ENCODE measurements at regions not wholly inside any gene's neighbourhood (a gene's known extent, or its start where the extent isn't known, plus 50 kb on each side); places are given as distances from the start of the nearest gene placed in this dataset.

DNA sequence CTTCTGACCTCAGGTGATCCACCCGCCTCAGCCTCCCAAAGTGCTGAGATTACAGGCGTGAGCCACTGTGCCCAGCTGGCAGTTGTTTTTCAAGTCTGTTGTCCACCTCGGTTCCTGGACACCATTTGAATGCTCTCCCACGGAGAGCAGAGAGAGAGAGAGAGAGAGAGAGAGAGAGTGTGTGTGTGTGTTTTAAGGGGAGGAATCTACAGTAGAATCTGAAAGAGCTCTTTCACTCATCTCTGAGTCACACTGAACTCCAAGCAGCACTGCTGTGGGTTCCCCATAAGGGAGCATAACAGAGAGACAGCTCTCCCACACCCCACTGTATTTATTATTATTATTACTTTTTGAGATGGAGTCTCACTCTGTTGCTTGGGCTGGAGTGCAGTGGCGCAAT is 156.6 kb downstream of the RPLP1 start:
- TF ChIP-seq CTCF (conservative IDR thresholded peaks at IDR 0.05) = no peak
- Histone ChIP-seq H3K9me3 (ENCODE audit: control insufficient read depth, low read length) (no peaks in the 10 kb centered on the region), H3K9ac (ENCODE audit: extremely low read depth, low read length, poor library complexity, severe bottlenecking) (no peak overlapping the region), H3K4me1 (ENCODE audit: control insufficient read depth, insufficient read depth, low read length) (peaks cover 4% of the 10 kb centered on the region), H3K27me3 (ENCODE audit: control insufficient read depth, insufficient read depth, low read length, poor library complexity, severe bottlenecking) (peaks cover 4% of the 10 kb centered on the region), H3K27ac (ENCODE audit: low read depth, low read length) (no peak overlapping the region), H3K36me3 (ENCODE audit: control insufficient read depth, insufficient read depth, low read length) (no peaks in the 10 kb centered on the region), H3K4me3 (ENCODE audit: low read length) (no peak overlapping the region)
- Mint-ChIP-seq H3K4me1 (peaks cover 32% of the 10 kb centered on the region), H3K9me3 (peaks cover 1% of the 10 kb centered on the region), H3K27ac (no peak overlapping the region), H3K36me3 (ENCODE audit: low read depth) (no peaks in the 10 kb centered on the region), H3K4me3 (no peak overlapping the region), H3K27me3 (ENCODE audit: insufficient read depth) (peaks cover 39% of the 10 kb centered on the region)
- peak; percentile 16 for DNase-seq
- 82 to 90% methylated on average over 4 to 5 of the region's 5 CpGs for WGBS, 2 experiments (ENCODE audit: insufficient coverage in 1 of 2, insufficient read length in 1 of 2)

- Mint-ChIP-seq H3K4me3 (no peak overlapping the region), H3K36me3 (ENCODE audit: low read depth) (no peaks in the 10 kb centered on the region), H3K27me3 (ENCODE audit: insufficient read depth) (peaks cover 39% of the 10 kb centered on the region), H3K27ac (no peak overlapping the region), H3K4me1 (peaks cover 30% of the 10 kb centered on the region), H3K9me3 (peaks cover 1% of the 10 kb centered on the region)
- no peak overlapping the region for H3K9ac ChIP-seq (ENCODE audit: extremely low read depth, low read length, poor library complexity, severe bottlenecking)
- no peak overlapping the region for H3K4me3 ChIP-seq (ENCODE audit: low read length)
- H3K27ac ChIP-seq (ENCODE audit: low read depth, low read length) = no peak overlapping the region
- H3K4me1 ChIP-seq (ENCODE audit: control insufficient read depth, insufficient read depth, low read length) = peaks cover 4% of the 10 kb centered on the region
- WGBS, 2 experiments (ENCODE audit: insufficient coverage in 1 of 2, insufficient read length in 1 of 2) = 92 to 100% methylated on average over 5 of the region's 5 CpGs
- TF ChIP-seq CTCF (conservative IDR thresholded peaks at IDR 0.05) = no peak
- H3K36me3 ChIP-seq (ENCODE audit: control insufficient read depth, insufficient read depth, low read length) = no peaks in the 10 kb centered on the region
- H3K27me3 ChIP-seq (ENCODE audit: control insufficient read depth, insufficient read depth, low read length, poor library complexity, severe bottlenecking) = peaks cover 4% of the 10 kb centered on the region
- H3K9me3 ChIP-seq (ENCODE audit: control insufficient read depth, low read length) = no peaks in the 10 kb centered on the region
- peak; percentile 1 for DNase-seq
Measured at GRCh38 chr15:69609776-69610175, 157.2 kb downstream of the RPLP1 start.

DNA sequence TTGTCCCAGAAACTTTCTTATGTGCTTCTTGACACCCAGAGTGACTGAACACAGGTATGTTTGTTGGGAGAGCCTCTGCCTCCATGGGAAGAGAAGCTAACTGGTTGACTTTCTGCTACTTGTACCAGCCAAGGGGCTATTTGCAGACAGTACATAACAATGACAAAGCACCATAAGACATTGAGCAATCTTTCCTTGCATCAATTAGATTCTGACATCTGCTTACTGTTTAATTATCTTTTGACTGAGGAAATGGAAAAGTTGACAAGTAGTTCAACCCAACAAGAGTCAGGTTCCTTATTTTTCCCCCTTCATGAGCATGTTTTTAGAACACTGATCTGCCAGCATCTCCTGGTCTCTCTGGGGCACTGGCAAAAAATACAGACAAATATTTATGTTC is 157.7 kb downstream of the RPLP1 start:
- H3K4me3 ChIP-seq (ENCODE audit: low read length) = no peak overlapping the region
- no peak overlapping the region for H3K27ac ChIP-seq (ENCODE audit: low read depth, low read length)
- H3K9ac ChIP-seq (ENCODE audit: extremely low read depth, low read length, poor library complexity, severe bottlenecking) = no peak overlapping the region
- H3K27me3 ChIP-seq (ENCODE audit: control insufficient read depth, insufficient read depth, low read length, poor library complexity, severe bottlenecking) = peaks cover 4% of the 10 kb centered on the region
- no peaks in the 10 kb centered on the region for H3K36me3 ChIP-seq (ENCODE audit: control insufficient read depth, insufficient read depth, low read length)
- TF ChIP-seq CTCF (conservative IDR thresholded peaks at IDR 0.05) = no peak
- Mint-ChIP-seq H3K27ac (no peak overlapping the region), H3K4me1 (peaks cover 31% of the 10 kb centered on the region), H3K27me3 (ENCODE audit: insufficient read depth) (peaks cover 42% of the 10 kb centered on the region), H3K9me3 (peaks cover 1% of the 10 kb centered on the region), H3K36me3 (ENCODE audit: low read depth) (no peaks in the 10 kb centered on the region), H3K4me3 (no peak overlapping the region)
- H3K4me1 ChIP-seq (ENCODE audit: control insufficient read depth, insufficient read depth, low read length) = peaks cover 4% of the 10 kb centered on the region
- H3K9me3 ChIP-seq (ENCODE audit: control insufficient read depth, low read length) = no peaks in the 10 kb centered on the region
- DNase-seq = peak; percentile 7

All from endodermal cell (in vitro differentiated cells).